DMS153 (cell line): ENCODE measurements at regions not wholly inside any gene's neighbourhood (a gene's known extent, or its start where the extent isn't known, plus 50 kb on each side); places are given as distances from the start of the nearest gene placed in this dataset.

ENCODE experiments used
- DNase-seq: peaks from one replicate; lab custom pipeline; 2025; lab: John Stamatoyannopoulos, UW

DNA sequence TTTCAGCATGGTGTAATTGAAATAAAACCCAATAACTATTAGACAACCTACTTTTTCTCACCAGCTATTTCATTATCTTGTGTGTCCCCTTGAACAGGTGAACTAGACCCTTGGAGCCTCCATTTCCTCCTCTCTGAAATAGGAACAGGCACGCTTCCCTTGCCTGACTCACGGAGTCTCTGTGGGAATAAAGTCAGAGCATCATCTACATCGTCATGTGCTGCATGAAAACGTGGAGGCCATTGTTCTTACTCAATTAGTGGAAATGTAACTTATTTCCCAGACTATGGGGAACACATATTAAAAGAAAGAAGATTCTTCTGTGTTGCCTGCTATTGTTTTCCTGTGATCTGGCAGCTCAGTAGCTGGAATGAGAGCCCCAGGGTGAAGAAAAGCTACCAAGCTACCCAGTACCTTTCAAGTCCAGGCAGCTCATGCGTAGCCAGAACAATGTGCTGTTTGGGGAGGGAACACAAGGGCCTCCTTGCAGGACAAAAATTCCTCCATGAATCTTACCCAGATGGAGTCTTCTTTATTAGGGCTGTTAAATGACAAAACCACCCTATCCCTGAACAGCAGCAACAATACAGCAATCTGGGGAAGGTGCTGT, 59.8 kb downstream of the SOX11 start:
- no peak for DNase-seq

DNA sequence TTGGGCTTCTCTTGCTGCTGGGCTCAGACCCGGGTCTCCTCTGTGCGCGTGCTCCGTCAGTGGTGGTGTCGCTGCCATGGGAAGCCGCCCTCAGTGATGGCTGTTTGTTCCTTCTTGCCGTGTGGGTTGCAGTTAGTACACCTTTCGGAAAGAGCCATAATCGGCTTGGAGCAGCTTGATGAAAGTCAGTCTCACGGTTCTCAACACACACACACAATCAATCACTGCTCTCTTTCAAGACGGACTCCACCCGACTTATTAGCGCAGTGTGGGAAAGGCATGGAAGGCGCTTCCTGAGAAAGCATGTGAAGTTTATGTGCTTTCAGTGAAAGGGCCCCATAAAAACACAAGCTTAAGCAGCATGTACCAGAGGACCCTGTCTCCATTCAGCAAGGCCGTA, 64.1 kb downstream of the SOX11 start:
- DNase-seq = no peak

GRCh38 chr2:5758346-5758745, 66.2 kb downstream of the SOX11 start:
- DNase-seq = no peak

DNA sequence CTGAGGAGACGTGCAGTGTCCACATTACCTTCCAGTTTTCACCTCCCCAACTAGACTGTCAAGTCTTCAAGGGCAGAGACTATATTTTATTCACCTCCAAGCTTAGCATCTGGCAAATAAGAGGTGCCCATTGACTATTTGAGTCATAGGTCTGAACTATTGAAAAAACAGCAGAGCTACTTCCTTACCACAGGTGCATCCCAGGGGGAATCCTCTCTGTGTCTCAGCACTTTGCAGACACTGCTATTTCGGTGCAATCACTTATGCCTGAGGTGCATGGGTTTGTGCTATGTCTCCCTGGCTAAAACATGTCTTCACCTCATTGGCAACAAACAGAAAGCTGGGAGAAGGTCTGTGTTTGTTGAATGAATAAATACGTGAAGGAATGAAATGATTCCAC, 67.8 kb downstream of the SOX11 start:
- no peak for DNase-seq

- no peak for DNase-seq
Measured at GRCh38 chr2:5763531-5763930, 71.3 kb downstream of the SOX11 start.

DNA sequence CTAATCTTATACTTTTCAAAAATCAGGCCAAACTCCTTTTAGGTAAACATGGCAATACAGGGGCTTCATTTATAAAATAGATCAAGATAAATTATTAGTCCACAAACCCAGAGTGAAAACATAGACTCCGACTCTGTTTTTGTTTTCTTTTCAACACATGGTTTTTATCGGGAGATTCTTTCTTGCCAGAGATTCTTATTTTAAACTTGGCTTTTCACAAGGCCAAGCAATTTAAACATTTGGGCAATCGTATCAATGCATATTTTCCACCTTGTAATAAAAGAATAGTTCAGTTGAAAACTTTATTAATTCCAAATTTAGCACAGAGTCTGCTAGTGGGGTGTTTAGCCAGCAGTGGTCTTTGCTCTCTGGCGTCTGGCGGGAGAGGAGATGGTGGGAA, 71.9 kb downstream of the SOX11 start:
- no peak for DNase-seq

- DNase-seq = no peak
Measured at GRCh38 chr2:5766056-5766455, 73.9 kb downstream of the SOX11 start.

DNA sequence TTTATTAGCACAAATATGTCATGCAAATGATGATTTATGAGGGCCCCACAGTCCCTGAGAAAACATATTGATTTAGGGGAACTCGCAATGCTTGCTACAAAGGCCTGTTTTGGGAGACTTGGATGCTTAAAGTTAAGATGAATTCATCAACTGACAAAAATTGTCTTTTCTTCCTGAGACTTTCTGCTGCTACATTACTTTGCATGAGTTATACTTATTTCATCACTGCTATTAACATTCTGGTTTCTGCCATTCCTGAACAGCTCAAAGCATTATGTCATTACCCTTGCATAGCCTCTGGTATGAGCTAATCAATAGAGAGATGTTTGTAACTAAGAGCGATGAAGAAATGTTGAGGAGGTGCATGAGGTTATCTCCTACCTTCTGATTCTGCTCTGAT, 74.4 kb downstream of the SOX11 start:
- DNase-seq = no peak

DNA sequence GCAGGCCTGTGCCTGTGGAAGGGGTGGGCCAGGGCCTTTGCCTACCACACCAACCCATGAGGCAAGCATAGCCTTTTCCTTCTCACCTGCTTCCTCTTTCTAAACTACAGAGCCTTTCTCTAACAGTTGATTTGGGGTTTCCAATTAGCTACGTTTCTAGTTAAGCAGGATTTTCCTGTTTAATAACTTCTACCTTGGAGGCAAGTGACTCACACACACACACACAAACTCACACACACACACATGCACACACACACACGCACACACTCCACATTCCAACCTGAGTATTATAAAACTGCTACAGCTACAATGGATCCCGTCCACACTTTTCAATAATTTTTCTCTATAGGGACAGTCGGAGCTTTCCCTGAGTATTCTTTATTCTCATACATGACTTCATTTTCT, 84.9 kb downstream of the SOX11 start:
- peak; percentile 23 for DNase-seq

- DNase-seq = no peak
Measured at GRCh38 chr2:5781679-5782078, 89.5 kb downstream of the SOX11 start.

GRCh38 chr2:5782103-5782502, 89.9 kb downstream of the SOX11 start:
- DNase-seq = no peak

- no peak for DNase-seq
Measured at GRCh38 chr2:5788447-5788846, 96.3 kb downstream of the SOX11 start.

DNA sequence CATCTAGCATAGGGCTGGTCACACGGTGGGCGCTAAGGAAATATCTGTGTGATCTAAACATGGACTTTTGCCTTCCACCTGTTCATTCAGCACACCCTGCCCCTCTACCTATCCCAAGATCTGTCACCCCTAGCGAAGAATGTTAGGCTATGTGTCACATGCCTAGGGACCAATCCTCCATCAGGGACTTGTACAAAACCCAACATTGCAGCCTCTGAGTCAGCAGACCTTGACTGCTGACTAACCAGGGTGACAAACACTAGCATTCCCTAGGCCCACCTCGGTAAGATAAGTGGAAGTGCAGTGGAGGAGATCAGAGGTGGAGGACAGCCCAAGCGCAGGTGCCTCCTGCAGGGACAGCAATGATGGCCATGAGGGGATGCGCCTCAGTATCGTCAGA, 99.2 kb downstream of the SOX11 start:
- DNase-seq = no peak

GRCh38 chr2:5794012-5794411, 101.8 kb downstream of the SOX11 start:
- no peak for DNase-seq

- DNase-seq = no peak
Measured at GRCh38 chr2:5798084-5798483, 105.9 kb downstream of the SOX11 start.

- DNase-seq = no peak
Measured at GRCh38 chr2:5799348-5799747, 107.2 kb downstream of the SOX11 start.

DNA sequence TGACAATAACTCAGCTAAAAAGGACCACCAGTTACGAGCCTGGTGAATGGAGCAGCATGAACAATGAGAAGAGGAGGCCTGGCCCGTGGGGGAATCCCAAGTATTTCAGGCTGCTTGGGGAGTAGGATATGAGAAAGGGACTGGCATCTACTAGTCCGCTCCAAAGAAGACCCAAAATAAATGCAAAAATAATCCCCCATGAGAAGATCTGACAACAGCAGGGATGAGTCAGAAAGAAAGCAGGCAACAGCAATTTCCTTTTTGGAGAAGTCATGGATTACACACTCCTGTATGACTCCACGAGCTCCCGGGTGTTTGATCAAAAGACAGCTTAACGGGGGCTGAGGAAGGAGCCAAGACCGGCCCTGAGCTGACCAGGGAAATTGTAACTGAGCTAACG, 111.4 kb downstream of the SOX11 start:
- DNase-seq = no peak

DNA sequence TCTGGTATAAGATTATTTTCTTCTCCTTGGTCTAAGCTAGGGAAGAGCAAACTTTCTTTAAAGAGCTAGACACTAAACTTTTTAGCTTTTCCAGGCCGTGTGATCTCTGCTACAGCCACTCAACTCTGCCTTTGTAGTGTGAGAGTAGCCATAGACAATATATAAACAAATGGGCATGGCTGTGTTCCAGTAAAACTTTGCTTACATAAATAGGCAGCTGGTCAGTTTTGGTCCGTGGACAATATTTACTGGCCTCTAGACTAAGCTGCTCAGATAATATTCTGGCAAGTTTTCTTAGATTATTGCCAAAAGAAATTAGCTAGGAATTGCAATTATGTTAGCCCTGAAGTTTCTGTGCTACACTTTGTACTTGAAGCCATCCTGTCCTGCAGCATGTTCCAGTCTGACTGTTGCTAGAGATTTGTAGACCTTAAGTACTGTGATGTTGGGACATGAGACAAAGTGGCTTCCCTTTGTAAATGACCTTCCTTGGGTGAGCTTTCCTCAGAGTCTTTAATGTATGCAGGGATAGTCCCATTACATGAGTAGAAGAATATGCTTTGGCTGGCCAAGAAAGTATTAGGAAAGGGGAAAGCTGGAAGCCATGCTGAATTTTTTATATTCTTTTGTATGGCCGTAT, 126.9 kb downstream of the SOX11 start:
- no peak for DNase-seq

DNA sequence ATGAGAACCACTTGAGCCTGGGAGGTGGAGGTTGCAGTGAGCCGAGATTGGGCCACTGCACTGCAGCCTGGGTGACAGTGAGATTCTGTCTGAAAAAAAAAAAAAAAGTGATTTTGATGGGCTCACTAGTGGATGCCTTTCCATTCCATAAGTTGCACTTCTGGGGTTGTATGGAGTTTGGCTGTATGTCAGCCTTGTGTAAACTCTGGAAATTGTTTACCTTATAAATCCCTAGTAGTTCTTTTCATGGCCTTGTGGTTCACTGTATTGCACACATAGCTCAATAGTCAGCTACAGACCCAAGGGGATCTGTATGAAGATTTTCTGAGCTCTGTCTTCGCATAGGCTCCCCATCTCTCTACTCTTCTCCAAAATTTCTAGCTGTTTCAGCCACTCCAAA, 131.9 kb downstream of the SOX11 start:
- no peak for DNase-seq

DNA sequence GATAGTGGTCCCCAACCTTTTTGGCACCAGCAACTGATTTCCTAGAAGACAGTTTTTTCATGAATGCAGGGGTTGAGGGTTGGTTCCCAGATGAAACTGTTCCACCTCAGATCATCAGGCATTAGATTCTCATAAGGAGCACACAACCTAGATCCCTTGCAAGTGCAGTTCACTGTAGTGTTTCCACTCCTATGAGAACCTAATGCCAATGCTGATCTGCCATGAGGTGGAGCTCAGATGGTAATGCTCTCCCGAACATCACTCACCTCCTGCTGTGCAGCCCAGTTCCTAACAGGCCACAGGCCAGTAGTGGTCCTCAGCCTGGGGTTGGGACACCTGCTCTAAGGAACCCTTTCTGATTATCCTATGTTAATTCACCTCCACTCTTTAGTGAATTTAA, 133.5 kb downstream of the SOX11 start:
- no peak for DNase-seq

- no peak for DNase-seq
Measured at GRCh38 chr2:5826979-5827655, 134.9 kb downstream of the SOX11 start.

DNA sequence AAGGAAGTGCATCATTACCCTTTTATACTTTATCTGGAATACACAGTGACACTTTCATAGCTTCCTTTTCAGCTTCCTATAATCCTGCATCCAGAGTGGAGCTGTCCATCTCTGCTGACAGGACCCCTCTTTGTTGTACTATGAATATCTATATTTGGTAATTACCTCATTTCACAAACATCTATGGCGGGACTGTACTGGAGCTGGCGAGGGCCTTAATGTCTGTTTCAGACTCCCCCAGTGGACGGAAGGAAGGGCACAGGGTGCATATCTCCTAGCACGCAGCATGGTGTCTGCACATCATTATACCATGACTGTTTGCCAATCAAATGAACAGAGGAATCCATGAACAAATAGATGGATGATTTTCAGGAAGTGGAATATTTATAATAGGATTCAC, 142.3 kb downstream of the SOX11 start:
- no peak for DNase-seq

DNA sequence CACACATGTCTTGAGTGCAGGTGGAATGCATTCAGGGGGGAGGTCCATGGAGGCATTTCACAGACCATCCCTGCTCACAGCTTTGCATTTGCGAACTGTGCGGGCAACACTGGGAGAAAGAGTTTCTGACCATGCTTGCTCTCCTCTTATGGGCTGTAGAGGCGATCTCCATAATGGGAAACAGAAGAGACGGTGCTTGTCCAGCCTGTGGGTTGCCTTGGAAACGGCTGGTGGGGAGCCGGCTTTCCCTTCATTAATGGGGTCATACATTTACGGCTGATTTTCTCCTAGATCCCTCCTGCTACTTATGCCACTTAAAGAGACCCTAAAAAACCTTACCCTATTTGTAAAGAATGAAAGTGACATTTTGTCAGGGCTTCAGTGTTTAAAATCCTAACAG, 147.4 kb downstream of the SOX11 start:
- no peak for DNase-seq

DNA sequence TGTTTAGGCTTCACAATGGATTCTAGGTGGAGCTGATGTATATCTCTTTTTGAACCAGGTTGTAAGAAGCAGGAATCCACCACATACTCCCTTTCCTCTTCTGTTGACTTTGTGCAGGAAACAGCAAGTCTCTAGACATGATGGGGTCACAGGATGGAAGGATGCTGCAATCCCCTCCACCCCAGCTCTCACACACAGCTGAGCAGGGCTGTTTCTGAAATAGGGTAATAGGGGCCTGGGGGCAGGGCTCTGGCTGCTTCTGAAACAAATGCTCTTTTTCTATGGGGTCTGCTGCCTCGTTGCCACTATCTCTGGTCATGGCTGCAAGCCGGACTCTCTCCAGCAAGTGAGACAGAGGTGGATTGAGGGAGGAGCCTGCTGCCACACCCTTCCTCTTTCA, 148.9 kb downstream of the SOX11 start:
- no peak for DNase-seq
